Liver (tissue), 8 donors: ENCODE measurements at regions not wholly inside any gene's neighbourhood (a gene's known extent, or its start where the extent isn't known, plus 50 kb on each side); places are given as distances from the start of the nearest gene placed in this dataset.

Experiments
- DNase-seq: peaks from one replicate; pipeline ENCODE4 v3.0.0-alpha.2; 2017; ENCODE audit warnings: low spot score
- H3K27ac ChIP-seq, 2 donors: one replicate each; pipeline ENCODE4 v1.7.0; 2013; ENCODE audit warnings: inconsistent platforms in 2 of 2, low read length in 2 of 2, control low read depth in 1 of 2, low read depth in 1 of 2, mild to moderate bottlenecking in 1 of 2
- H3K27me3 ChIP-seq, 4 donors: one replicate each; pipeline versions ENCODE4 v1.6.1 to v1.7.0; 2013; ENCODE audit warnings: low read length in 3 of 4, inconsistent platforms in 1 of 4, mild to moderate bottlenecking in 1 of 4, moderate library complexity in 1 of 4; ENCODE audit not compliant: control insufficient read depth in 4 of 4, insufficient read depth in 4 of 4
- H3K36me3 ChIP-seq, 4 donors: one replicate each; pipeline versions ENCODE4 v1.6.1 to v1.7.0; 2013; ENCODE audit warnings: low read length in 3 of 4, mild to moderate bottlenecking in 3 of 4, low read depth in 1 of 4, moderate library complexity in 1 of 4; ENCODE audit not compliant: control insufficient read depth in 4 of 4, insufficient read depth in 3 of 4
- H3K4me1 ChIP-seq, 4 donors: one replicate each; pipeline versions ENCODE4 v1.6.1 to v1.7.0; 2013; ENCODE audit warnings: low read length in 3 of 4, mild to moderate bottlenecking in 3 of 4, moderate library complexity in 1 of 4; ENCODE audit not compliant: control insufficient read depth in 4 of 4, insufficient read depth in 4 of 4
- H3K4me3 ChIP-seq, 3 donors: one replicate each; pipeline versions ENCODE4 v1.6.1 to v1.7.0; 2013; ENCODE audit warnings: low read length in 3 of 3, control low read depth in 1 of 3, low read depth in 1 of 3, mild to moderate bottlenecking in 1 of 3
- H3K9ac ChIP-seq, 2 donors: one replicate each; pipeline ENCODE4 v1.7.0; 2013; ENCODE audit warnings: low read length in 2 of 2, mild to moderate bottlenecking in 2 of 2, moderate library complexity in 2 of 2, control low read depth in 1 of 2, low read depth in 1 of 2
- H3K9me3 ChIP-seq, 4 donors: one replicate each; pipeline versions ENCODE4 v1.6.1 to v1.7.0; 2013; ENCODE audit warnings: low read length in 3 of 4; ENCODE audit not compliant: control insufficient read depth in 4 of 4
- EGR1 ChIP-seq, 2 donors: IDR thresholded peaks; 2 replicates each; pipeline ENCODE4 v1.6.1; 2016 to 2018; ENCODE audit warnings: antibody characterized with exemption in 2 of 2, low read depth in 2 of 2
- FOXA2 ChIP-seq: IDR thresholded peaks from 2 replicates; pipeline ENCODE4 v1.6.1; 2016; ENCODE audit warnings: antibody characterized with exemption
- HNF4A ChIP-seq, 2 donors: conservative IDR thresholded peaks; 2 replicates each; pipeline ENCODE4 v1.6.1; 2016; ENCODE audit warnings: antibody characterized with exemption in 2 of 2, mild to moderate bottlenecking in 2 of 2
- HNF4G ChIP-seq: IDR thresholded peaks from 2 replicates; pipeline ENCODE4 v1.6.1; 2016; ENCODE audit warnings: antibody characterized with exemption
- JUND ChIP-seq, 2 donors: IDR thresholded peaks; 2 replicates each; pipeline ENCODE4 v1.6.1; 2016; ENCODE audit warnings: antibody characterized with exemption in 2 of 2
- RAD21 ChIP-seq, 2 donors: IDR thresholded peaks; 2 replicates each; pipeline ENCODE4 v1.6.1; 2016; ENCODE audit warnings: antibody characterized with exemption in 2 of 2, mild to moderate bottlenecking in 2 of 2
- RXRA ChIP-seq, 2 donors: IDR thresholded peaks; 2 replicates each; pipeline ENCODE4 v1.6.1; 2017 to 2018; ENCODE audit warnings: antibody characterized with exemption in 2 of 2, mild to moderate bottlenecking in 1 of 2
- SP1 ChIP-seq: IDR thresholded peaks from 2 replicates; pipeline ENCODE4 v1.6.1; 2018; ENCODE audit warnings: antibody characterized with exemption, mild to moderate bottlenecking
- TAF1 ChIP-seq: conservative IDR thresholded peaks from 2 replicates; pipeline ENCODE4 v1.6.1; 2016; ENCODE audit warnings: antibody characterized with exemption, mild to moderate bottlenecking
- YY1 ChIP-seq: IDR thresholded peaks from 2 replicates; pipeline ENCODE4 v1.6.1; 2016; ENCODE audit warnings: antibody characterized with exemption, mild to moderate bottlenecking
- WGBS: extraction: QIAGEN DNeasy Blood & Tissue Kit; methylation state at CpG from one replicate; pipeline ENCODE4 v1.1.7; 2013; 5-methylcytosine and 5-hydroxymethylcytosine counted together
- TF ChIP-seq, protein P1 (sequence below): fragments of 150-350 bp; IDR thresholded peaks from 2 replicates; pipeline ENCODE4 v1.5.1; 2017; ENCODE audit warnings: improper control_type of control experiment, low read depth, low read length; ENCODE audit not compliant: missing input control
- TF ChIP-seq, protein P2 (sequence below): IDR thresholded peaks from 2 replicates; pipeline ENCODE4 v1.6.1; 2016; ENCODE audit warnings: antibody characterized with exemption
- TF ChIP-seq, protein P3 (sequence below): IDR thresholded peaks from 2 replicates; pipeline ENCODE4 v1.6.1; 2016; ENCODE audit warnings: antibody characterized with exemption
- TF ChIP-seq, protein P4 (sequence below): IDR thresholded peaks from 2 replicates; pipeline ENCODE4 v1.6.1; 2016; ENCODE audit warnings: antibody characterized with exemption, mild to moderate bottlenecking
- donor health status: healthy.
- donor health status: healthy.
- donor health status: healthy.
- donor health status: healthy.
- donor health status: healthy.

DNA sequence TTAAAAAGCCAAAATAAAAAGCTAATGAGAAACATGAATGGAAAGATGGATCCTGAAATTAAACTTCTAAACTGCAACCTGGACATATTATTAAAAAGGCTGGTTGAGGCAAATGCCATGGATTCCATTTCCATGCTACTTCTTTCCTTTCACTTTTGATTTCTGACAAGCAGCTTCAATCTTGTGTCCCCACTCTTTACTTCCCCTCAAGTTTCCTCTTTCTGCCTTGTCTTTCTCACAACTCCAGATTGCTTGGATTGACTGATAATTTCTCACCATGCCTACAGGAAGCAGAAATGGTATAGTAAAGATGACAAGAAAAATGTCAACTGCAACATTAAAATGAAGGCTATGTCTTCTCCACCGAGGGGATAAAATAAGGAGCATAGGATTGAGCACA lies 1136.7 kb downstream of the TUSC7 start:
- no peak for DNase-seq
- TF ChIP-seq, protein P1, sequence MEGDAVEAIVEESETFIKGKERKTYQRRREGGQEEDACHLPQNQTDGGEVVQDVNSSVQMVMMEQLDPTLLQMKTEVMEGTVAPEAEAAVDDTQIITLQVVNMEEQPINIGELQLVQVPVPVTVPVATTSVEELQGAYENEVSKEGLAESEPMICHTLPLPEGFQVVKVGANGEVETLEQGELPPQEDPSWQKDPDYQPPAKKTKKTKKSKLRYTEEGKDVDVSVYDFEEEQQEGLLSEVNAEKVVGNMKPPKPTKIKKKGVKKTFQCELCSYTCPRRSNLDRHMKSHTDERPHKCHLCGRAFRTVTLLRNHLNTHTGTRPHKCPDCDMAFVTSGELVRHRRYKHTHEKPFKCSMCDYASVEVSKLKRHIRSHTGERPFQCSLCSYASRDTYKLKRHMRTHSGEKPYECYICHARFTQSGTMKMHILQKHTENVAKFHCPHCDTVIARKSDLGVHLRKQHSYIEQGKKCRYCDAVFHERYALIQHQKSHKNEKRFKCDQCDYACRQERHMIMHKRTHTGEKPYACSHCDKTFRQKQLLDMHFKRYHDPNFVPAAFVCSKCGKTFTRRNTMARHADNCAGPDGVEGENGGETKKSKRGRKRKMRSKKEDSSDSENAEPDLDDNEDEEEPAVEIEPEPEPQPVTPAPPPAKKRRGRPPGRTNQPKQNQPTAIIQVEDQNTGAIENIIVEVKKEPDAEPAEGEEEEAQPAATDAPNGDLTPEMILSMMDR = no peak
- TF ChIP-seq YY1 = no peak
- TF ChIP-seq, protein P2, sequence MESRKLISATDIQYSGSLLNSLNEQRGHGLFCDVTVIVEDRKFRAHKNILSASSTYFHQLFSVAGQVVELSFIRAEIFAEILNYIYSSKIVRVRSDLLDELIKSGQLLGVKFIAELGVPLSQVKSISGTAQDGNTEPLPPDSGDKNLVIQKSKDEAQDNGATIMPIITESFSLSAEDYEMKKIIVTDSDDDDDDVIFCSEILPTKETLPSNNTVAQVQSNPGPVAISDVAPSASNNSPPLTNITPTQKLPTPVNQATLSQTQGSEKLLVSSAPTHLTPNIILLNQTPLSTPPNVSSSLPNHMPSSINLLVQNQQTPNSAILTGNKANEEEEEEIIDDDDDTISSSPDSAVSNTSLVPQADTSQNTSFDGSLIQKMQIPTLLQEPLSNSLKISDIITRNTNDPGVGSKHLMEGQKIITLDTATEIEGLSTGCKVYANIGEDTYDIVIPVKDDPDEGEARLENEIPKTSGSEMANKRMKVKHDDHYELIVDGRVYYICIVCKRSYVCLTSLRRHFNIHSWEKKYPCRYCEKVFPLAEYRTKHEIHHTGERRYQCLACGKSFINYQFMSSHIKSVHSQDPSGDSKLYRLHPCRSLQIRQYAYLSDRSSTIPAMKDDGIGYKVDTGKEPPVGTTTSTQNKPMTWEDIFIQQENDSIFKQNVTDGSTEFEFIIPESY = no peak
- no peak for TF ChIP-seq HNF4A (conservative IDR thresholded peaks at IDR 0.05)
- TF ChIP-seq HNF4G = no peak
- TF ChIP-seq TAF1 = no peak
- no peak for TF ChIP-seq EGR1 (IDR thresholded peaks at IDR 0.05; ENCODE audit: low read depth in 2 of 2)
- no peak for TF ChIP-seq RXRA (IDR thresholded peaks at IDR 0.05)
- TF ChIP-seq SP1 = no peak
- TF ChIP-seq JUND (IDR thresholded peaks at IDR 0.05) = no peak
- no peak for TF ChIP-seq RAD21 (IDR thresholded peaks at IDR 0.05)
- TF ChIP-seq FOXA2 = no peak
- Histone ChIP-seq H3K9me3 (no peaks in the 10 kb centered on the region), H3K27ac (no peak overlapping the region), H3K27me3 (no peaks in the 10 kb centered on the region), H3K9ac (no peak overlapping the region), H3K4me1 (no peaks in the 10 kb centered on the region), H3K4me3 (no peak overlapping the region), H3K36me3 (no peaks in the 10 kb centered on the region)
- 44% methylated on average over 1 of the region's 1 CpG for WGBS

DNA sequence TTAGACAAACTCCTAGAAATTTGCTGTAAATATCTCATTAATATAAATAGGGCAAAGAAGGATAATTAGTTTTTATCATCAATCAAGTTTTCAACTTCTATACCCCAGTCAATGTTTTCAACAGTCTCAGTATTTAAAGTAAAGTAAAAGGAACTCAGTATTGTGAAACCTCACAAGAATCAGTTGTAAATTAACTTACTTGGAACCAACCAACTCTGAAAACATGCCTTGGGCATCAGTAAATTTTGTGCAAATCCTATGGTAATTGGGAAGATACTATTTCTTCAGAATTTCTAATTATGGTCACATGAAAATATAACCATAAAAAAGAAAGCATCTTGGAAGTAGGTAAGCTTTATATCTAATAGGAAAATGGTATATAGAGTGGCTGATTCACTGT lies 1139.0 kb downstream of the TUSC7 start:
- TF ChIP-seq EGR1 (IDR thresholded peaks at IDR 0.05; ENCODE audit: low read depth in 2 of 2) = no peak
- TF ChIP-seq, protein P3, sequence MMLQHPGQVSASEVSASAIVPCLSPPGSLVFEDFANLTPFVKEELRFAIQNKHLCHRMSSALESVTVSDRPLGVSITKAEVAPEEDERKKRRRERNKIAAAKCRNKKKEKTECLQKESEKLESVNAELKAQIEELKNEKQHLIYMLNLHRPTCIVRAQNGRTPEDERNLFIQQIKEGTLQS = no peak
- no peak for TF ChIP-seq JUND (IDR thresholded peaks at IDR 0.05)
- no peak for TF ChIP-seq FOXA2
- TF ChIP-seq, protein P4, sequence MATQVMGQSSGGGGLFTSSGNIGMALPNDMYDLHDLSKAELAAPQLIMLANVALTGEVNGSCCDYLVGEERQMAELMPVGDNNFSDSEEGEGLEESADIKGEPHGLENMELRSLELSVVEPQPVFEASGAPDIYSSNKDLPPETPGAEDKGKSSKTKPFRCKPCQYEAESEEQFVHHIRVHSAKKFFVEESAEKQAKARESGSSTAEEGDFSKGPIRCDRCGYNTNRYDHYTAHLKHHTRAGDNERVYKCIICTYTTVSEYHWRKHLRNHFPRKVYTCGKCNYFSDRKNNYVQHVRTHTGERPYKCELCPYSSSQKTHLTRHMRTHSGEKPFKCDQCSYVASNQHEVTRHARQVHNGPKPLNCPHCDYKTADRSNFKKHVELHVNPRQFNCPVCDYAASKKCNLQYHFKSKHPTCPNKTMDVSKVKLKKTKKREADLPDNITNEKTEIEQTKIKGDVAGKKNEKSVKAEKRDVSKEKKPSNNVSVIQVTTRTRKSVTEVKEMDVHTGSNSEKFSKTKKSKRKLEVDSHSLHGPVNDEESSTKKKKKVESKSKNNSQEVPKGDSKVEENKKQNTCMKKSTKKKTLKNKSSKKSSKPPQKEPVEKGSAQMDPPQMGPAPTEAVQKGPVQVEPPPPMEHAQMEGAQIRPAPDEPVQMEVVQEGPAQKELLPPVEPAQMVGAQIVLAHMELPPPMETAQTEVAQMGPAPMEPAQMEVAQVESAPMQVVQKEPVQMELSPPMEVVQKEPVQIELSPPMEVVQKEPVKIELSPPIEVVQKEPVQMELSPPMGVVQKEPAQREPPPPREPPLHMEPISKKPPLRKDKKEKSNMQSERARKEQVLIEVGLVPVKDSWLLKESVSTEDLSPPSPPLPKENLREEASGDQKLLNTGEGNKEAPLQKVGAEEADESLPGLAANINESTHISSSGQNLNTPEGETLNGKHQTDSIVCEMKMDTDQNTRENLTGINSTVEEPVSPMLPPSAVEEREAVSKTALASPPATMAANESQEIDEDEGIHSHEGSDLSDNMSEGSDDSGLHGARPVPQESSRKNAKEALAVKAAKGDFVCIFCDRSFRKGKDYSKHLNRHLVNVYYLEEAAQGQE = no peak
- TF ChIP-seq, protein P1 = no peak
- TF ChIP-seq YY1 = no peak
- no peak for TF ChIP-seq RAD21 (IDR thresholded peaks at IDR 0.05)
- Histone ChIP-seq H3K9me3 (no peaks in the 10 kb centered on the region), H3K4me3 (no peak overlapping the region), H3K27me3 (no peaks in the 10 kb centered on the region), H3K27ac (no peak overlapping the region), H3K9ac (no peak overlapping the region), H3K36me3 (no peaks in the 10 kb centered on the region), H3K4me1 (no peaks in the 10 kb centered on the region)
- no peak for DNase-seq
